Epidermal melanocyte (primary cell): ENCODE measurements at regions not wholly inside any gene's neighbourhood (a gene's known extent, or its start where the extent isn't known, plus 50 kb on each side); places are given as distances from the start of the nearest gene placed in this dataset.
"Not testable (repeated sequence)": the region's sequence is repeated elsewhere in the genome, so short reads cannot be mapped to it uniquely, and the experiment has no call there.

ENCODE experiments used
- DNase-seq: peaks from one replicate; pipeline ENCODE4 v3.0.0; 2011; ENCODE audit warnings: low spot score; ENCODE audit not compliant: insufficient read length

- DNase-seq: no peak
Measured at GRCh38 chr5:51159606-51160005, 223.6 kb upstream of the ISL1 start.

- DNase-seq: no peak
Measured at GRCh38 chr5:51162245-51162644, 221.0 kb upstream of the ISL1 start.

GRCh38 chr5:51165621-51166020 lies 217.6 kb upstream of the ISL1 start:
- not testable (repeated sequence) for DNase-seq

- DNase-seq: no peak
Measured at GRCh38 chr5:51172903-51173626, 210.2 kb upstream of the ISL1 start.

GRCh38 chr5:51181208-51181894 lies 201.9 kb upstream of the ISL1 start:
- DNase-seq: no peak

GRCh38 chr5:51185850-51186329 lies 197.4 kb upstream of the ISL1 start:
- DNase-seq: no peak

- no peak for DNase-seq
Measured at GRCh38 chr5:51188001-51188591, 195.2 kb upstream of the ISL1 start.

- no peak for DNase-seq
Measured at GRCh38 chr5:51194671-51195070, 188.6 kb upstream of the ISL1 start.

- DNase-seq: no peak
Measured at GRCh38 chr5:51201024-51201423, 182.2 kb upstream of the ISL1 start.

- DNase-seq: no peak
Measured at GRCh38 chr5:51201708-51202107, 181.5 kb upstream of the ISL1 start.

- DNase-seq: no peak
Measured at GRCh38 chr5:51202161-51202560, 181.1 kb upstream of the ISL1 start.

GRCh38 chr5:51203598-51203997 lies 179.7 kb upstream of the ISL1 start:
- no peak for DNase-seq

GRCh38 chr5:51208296-51208695 lies 175.0 kb upstream of the ISL1 start:
- no peak for DNase-seq

- no peak for DNase-seq
Measured at GRCh38 chr5:51214746-51215145, 168.5 kb upstream of the ISL1 start.

GRCh38 chr5:51225789-51226742 lies 157.2 kb upstream of the ISL1 start:
- no peak for DNase-seq

- no peak for DNase-seq
Measured at GRCh38 chr5:51227963-51228470, 155.2 kb upstream of the ISL1 start.

- DNase-seq: no peak
Measured at GRCh38 chr5:51230336-51230735, 152.9 kb upstream of the ISL1 start.

GRCh38 chr5:51242456-51242855 lies 140.8 kb upstream of the ISL1 start:
- DNase-seq: no peak

- DNase-seq: not testable (repeated sequence)
Measured at GRCh38 chr5:51250957-51251356, 132.3 kb upstream of the ISL1 start.

- no peak for DNase-seq
Measured at GRCh38 chr5:51271261-51271660, 112.0 kb upstream of the ISL1 start.

- DNase-seq: no peak
Measured at GRCh38 chr5:51273021-51273420, 110.2 kb upstream of the ISL1 start.
